ENCODE measurements at regions not wholly inside any gene's neighbourhood (a gene's known extent, or its start where the extent isn't known, plus 50 kb on each side); places are given as distances from the start of the nearest gene placed in this dataset.
A peak's percentile ranks its signal among the peaks of the same experiment; 100 is the strongest.

- no peak for DNase-seq (ENCODE audit: low spot score)
These were observed 216.5 kb upstream of the DKK2 start for GRCh38 chr4:107252571-107252970.

- DNase-seq (ENCODE audit: low spot score) = no peak
These were observed 212.5 kb upstream of the DKK2 start for GRCh38 chr4:107248571-107248970.

GRCh38 chr4:107247738-107248137 is 211.6 kb upstream of the DKK2 start:
- DNase-seq (ENCODE audit: low spot score) = peak; percentile 54

- no peak for DNase-seq (ENCODE audit: low spot score)
These were observed 210.6 kb upstream of the DKK2 start for GRCh38 chr4:107246761-107247160.

GRCh38 chr4:107243141-107243781 is 207.1 kb upstream of the DKK2 start:
- DNase-seq (ENCODE audit: low spot score) = peak; percentile 65

- DNase-seq (ENCODE audit: low spot score) = no peak
These were observed 184.9 kb upstream of the DKK2 start for GRCh38 chr4:107220976-107221375.

- DNase-seq (ENCODE audit: low spot score) = no peak
These were observed 183.6 kb upstream of the DKK2 start for GRCh38 chr4:107219681-107220080.

- no peak for DNase-seq (ENCODE audit: low spot score)
These were observed 180.3 kb upstream of the DKK2 start for GRCh38 chr4:107216379-107216778.

- DNase-seq (ENCODE audit: low spot score) = no peak
These were observed 179.1 kb upstream of the DKK2 start for GRCh38 chr4:107215222-107215621.

- DNase-seq (ENCODE audit: low spot score) = peak; percentile 57
These were observed 177.8 kb upstream of the DKK2 start for GRCh38 chr4:107213880-107214279.

GRCh38 chr4:107213410-107213809 is 177.3 kb upstream of the DKK2 start:
- DNase-seq (ENCODE audit: low spot score) = peak; percentile 3

- DNase-seq (ENCODE audit: low spot score) = no peak
These were observed 176.5 kb upstream of the DKK2 start for GRCh38 chr4:107212565-107212964.

- peak; percentile 14 for DNase-seq (ENCODE audit: low spot score)
These were observed 174.5 kb upstream of the DKK2 start for GRCh38 chr4:107210450-107211239.

GRCh38 chr4:107203733-107204132 is 167.6 kb upstream of the DKK2 start:
- no peak for DNase-seq (ENCODE audit: low spot score)

- no peak for DNase-seq (ENCODE audit: low spot score)
These were observed 166.6 kb upstream of the DKK2 start for GRCh38 chr4:107202744-107203143.

GRCh38 chr4:107197121-107197520 is 161.0 kb upstream of the DKK2 start:
- DNase-seq (ENCODE audit: low spot score) = no peak

GRCh38 chr4:107196312-107196711 is 160.2 kb upstream of the DKK2 start:
- no peak for DNase-seq (ENCODE audit: low spot score)

- peak; percentile 65 for DNase-seq (ENCODE audit: low spot score)
These were observed 157.9 kb upstream of the DKK2 start for GRCh38 chr4:107194005-107194404.

GRCh38 chr4:107192601-107193000 is 156.5 kb upstream of the DKK2 start:
- no peak for DNase-seq (ENCODE audit: low spot score)

- peak; percentile 46 for DNase-seq (ENCODE audit: low spot score)
These were observed 151.0 kb upstream of the DKK2 start for GRCh38 chr4:107187091-107187490.

GRCh38 chr4:107183155-107183774 is 147.2 kb upstream of the DKK2 start:
- DNase-seq (ENCODE audit: low spot score) = peak; percentile 72

GRCh38 chr4:107182347-107182746 is 146.2 kb upstream of the DKK2 start:
- no peak for DNase-seq (ENCODE audit: low spot score)

Data from umbilical cord (tissue), 1 donor.